Skin epidermis (tissue), 12 donors: ENCODE measurements at regions not wholly inside any gene's neighbourhood (a gene's known extent, or its start where the extent isn't known, plus 50 kb on each side); places are given as distances from the start of the nearest gene placed in this dataset.

Experiments used
- H3K27ac ChIP-seq, 21 experiments: fragments of 200-600 bp; sonication (generic) in 11 of 21; one replicate each; pipeline ENCODE4 v1.5.0; 2020; ENCODE audit warnings: mild to moderate bottlenecking in 3 of 21, inconsistent platforms in 2 of 21, moderate library complexity in 2 of 21
- H3K4me3 ChIP-seq, 7 experiments: fragments of 200-600 bp; sonication (generic) in 2 of 7; one replicate each; pipeline ENCODE4 v1.5.0; 2020; ENCODE audit warnings: inconsistent platforms in 2 of 7, mild to moderate bottlenecking in 2 of 7, moderate library complexity in 1 of 7

DNA sequence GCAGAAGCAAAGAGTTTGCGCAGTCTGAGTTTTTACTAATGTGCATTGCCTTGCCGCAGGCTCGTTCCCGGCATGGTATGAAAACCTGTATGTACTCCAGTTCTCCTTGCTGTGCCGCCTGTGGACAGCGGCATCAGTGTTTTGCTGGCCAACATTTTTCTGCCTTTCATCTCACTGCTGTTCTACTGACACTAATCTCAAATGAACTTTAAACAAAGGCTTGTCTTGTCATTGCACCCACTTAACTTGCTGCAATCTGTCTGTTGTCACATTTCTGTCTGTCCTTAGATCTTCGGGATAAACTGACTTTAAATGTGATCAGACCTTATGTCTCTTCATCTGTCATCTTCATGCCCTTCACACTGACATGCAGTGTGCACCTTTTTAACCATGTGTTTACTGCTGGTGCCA is 71.7 kb upstream of the ZNRF2 start:
- H3K4me3 ChIP-seq = no peak overlapping the region
- H3K27ac ChIP-seq = peak overlapping the region in 1 of 21 experiments; percentile 20

- H3K27ac ChIP-seq = no peak overlapping the region
- H3K4me3 ChIP-seq = no peak overlapping the region
Measured at GRCh38 chr7:30213637-30214036, 70.8 kb upstream of the ZNRF2 start.

GRCh38 chr7:30214651-30215137 is 69.7 kb upstream of the ZNRF2 start:
- H3K27ac ChIP-seq = no peak overlapping the region
- no peak overlapping the region for H3K4me3 ChIP-seq

DNA sequence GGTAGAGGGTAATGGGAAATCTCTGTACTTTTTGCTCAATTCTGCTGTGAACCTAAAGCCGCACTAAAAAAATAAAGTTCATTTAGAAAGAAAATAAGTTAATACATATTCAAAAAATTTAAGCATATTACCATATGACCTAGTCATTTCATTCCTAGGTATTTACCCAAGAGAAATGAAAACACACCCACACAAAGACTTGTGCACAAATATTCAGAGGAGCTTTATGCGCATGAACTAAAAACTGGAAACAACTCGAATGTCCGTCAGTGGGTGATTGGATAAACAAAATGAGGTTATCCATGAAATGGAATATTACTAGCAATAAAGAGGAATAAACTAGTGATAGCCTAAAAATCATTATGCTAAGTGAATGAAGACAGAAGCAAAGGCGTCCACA is 62.6 kb upstream of the ZNRF2 start:
- Histone ChIP-seq H3K27ac (no peak overlapping the region), H3K4me3 (no peak overlapping the region)

DNA sequence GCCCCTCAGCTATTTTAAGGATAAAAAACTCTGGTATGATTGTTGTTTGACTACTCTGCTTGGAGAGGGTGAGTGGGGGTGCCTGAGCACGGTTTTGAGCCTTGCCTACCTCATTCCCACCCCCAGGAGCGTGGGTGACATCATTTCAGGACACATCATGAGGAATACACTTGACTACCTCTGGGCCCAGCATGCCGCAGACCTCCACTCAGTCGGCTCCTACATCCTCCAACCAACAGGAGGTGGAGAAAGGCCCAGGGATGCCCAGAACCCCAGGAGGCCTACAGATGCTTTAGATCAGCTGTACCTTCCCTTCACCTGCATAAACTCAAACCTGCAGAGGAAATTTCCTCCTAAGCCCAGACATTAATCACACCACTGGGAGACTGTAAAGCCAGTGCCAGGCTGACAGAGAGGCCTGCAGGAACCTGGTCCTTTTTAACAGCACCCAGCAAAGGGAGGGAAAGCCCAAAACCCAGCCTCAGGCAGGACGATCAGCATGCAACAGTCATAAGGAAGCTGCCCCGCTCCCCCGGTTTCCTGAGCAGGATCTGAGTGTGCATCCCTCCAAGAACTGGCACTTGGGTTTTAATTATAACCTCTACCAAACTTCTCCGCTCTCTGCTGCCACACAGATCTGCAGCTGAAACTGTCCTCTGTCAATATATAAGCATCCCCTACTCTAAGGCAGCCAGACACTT is 61.7 kb upstream of the ZNRF2 start:
- H3K27ac ChIP-seq = peak overlapping the region in 1 of 21 experiments; percentile 85
- no peak overlapping the region for H3K4me3 ChIP-seq

DNA sequence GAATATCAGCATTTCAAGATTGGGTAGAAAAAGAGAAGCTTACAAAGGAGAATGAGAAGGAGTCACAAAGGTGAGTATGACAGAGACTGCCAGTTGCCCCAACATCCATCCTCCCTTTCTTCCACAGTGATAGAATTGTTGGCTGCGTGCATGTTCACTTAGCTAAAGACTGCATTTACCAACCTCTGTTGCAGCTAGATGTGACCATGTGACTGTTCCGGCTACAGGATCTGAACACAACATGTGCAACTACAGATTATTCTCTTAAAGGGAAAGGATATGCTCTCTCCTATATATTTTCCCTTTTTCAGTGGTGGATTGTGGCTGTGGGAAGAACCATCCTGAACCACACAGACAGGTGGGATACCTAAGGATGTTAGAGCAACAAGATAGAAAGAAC is 60.5 kb upstream of the ZNRF2 start:
- Histone ChIP-seq H3K27ac (peak overlapping the region in 2 of 21 experiments; percentile 14 to 85), H3K4me3 (no peak overlapping the region)

DNA sequence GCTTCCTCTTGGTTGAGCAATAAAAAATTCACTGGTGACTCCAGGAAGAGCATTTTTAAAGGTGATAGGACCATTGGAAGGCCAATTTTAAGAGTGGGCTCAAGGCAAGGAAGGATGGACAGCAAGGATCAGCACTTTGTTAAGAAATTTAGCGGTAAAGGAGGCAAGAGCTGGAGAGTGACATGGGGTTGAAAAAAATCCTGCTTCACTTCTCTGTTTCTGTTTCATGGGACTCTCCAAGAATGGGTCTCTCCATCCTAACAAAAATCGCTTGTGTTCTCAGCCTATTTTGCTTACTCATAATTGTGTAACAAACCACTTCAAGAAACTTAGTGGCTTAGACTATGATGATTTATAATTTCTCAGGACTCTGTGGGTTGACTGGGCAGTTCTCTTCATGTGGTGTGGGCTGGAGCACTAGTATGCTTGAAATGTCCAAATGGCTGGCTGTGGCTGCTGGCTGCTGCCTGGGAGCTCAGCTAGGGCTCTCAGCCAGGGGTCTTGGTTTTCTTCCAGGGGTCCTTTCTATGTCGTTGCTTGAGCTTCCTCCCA is 59.8 kb upstream of the ZNRF2 start:
- Histone ChIP-seq H3K4me3 (no peak overlapping the region), H3K27ac (peak overlapping the region in 10 of 21 experiments; percentile 1 to 85 (median 66))

- Histone ChIP-seq H3K4me3 (no peak overlapping the region), H3K27ac (peak overlapping the region in 19 of 21 experiments; percentile 30 to 85 (median 68))
Measured at GRCh38 chr7:30225863-30226613, 58.4 kb upstream of the ZNRF2 start.

DNA sequence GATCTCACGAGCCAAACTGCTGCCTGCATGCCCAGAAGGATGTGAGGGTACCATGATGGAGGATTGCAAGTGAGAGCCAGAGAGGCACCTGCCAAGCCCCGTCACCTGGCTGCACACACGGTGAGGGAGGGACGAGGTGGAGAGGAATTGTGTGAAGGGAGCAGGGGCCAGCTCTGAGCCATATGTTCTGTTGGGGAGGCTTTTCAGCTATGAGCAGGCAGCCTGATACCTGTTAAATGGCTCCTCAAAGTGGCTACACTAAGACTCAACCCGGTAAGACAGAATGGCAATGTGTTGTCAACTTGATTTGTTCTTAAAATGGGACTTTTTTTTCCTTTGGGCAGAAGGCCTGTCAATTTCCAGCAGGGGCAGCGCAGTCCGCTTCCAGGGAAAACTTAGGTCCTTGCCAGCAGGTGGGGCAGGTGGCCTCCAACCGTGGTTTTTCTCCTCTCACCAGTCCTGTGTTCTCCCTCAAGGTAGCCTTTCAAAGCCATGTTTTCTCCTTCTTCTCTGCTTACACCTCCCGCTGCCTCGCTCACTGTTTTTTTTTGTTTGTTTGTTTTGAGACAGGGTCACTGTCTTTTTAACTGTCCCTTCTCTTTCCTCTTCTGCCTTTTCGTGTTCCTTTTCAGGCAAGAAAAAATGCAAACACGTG is 57.7 kb upstream of the ZNRF2 start:
- Histone ChIP-seq H3K27ac (peak overlapping the region in 18 of 21 experiments; percentile 1 to 85 (median 66)), H3K4me3 (no peak overlapping the region)

- Histone ChIP-seq H3K27ac (no peak overlapping the region), H3K4me3 (no peak overlapping the region)
Measured at GRCh38 chr7:30231271-30231670, 53.1 kb upstream of the ZNRF2 start.

DNA sequence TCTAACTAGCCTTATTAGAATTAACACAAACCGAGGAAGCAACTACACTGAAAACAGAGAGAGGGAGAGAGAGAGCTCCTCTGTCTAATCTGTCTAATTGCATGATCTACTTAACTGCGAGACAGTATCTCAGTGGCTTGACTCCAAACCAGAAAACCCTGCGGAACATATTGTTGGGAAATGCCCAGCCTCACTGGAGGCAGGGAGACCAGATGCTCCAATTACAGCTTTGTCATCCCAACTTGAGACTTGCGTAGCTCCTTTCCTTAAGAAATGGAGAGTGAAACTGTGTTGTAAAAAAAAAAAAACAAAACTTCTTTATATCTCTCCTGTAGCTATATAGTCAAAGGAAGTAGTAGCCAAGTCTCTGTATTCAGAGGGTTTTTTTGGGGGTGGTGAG is 52.0 kb upstream of the ZNRF2 start:
- H3K27ac ChIP-seq = no peak overlapping the region
- H3K4me3 ChIP-seq = no peak overlapping the region
